T1000 (cell line): ENCODE measurements at regions not wholly inside any gene's neighbourhood (a gene's known extent, or its start where the extent isn't known, plus 50 kb on each side); places are given as distances from the start of the nearest gene placed in this dataset.
"Not testable (repeated sequence)": the region's sequence is repeated elsewhere in the genome, so short reads cannot be mapped to it uniquely, and the experiment has no call there.

ENCODE experiments used
- DNase-seq: peaks from one replicate; lab custom pipeline; 2025; ENCODE audit warnings: mixed read lengths; lab: John Stamatoyannopoulos, UW

DNA sequence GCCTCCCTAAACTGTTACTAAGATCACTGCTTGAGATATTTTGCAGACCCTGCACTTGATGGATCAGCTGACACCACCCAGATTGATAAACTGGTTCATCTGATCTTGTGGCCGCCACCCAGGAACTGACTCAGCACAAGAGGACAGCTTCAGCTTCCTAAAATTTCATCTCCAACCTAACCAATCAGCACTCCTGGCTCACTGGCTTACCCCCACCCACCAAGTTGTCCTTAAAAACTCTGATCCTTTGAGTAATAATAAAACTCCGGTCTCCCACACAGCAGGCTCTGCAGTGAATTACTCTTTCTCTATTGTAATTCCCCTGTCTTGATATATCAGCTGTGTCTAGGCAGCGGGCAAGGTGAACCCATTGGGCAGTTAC, 174.8 kb downstream of the UTP18 start:
- DNase-seq, result no peak

DNA sequence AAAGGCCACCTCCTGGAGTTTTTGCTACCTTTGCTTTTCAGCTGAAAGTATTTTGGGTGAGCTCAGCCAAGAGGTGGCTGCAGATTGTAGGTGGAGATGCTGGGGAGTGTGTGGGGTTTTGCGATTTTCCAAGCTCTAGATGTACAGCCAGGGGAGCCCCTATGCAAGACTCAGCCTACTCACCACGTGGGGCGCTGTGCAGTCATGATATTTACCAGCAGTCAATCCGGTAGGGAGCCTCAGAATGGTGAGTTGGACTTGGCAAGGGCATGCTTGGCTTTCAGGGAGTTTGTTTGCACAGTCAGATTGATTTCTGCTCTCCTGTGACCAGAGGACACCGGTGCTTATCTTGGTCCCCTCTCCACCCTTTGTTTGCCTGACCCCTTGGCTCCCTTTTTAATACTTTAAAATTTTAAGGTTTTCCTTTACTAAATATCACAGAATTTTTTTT, 175.3 kb downstream of the UTP18 start:
- no peak for DNase-seq

DNA sequence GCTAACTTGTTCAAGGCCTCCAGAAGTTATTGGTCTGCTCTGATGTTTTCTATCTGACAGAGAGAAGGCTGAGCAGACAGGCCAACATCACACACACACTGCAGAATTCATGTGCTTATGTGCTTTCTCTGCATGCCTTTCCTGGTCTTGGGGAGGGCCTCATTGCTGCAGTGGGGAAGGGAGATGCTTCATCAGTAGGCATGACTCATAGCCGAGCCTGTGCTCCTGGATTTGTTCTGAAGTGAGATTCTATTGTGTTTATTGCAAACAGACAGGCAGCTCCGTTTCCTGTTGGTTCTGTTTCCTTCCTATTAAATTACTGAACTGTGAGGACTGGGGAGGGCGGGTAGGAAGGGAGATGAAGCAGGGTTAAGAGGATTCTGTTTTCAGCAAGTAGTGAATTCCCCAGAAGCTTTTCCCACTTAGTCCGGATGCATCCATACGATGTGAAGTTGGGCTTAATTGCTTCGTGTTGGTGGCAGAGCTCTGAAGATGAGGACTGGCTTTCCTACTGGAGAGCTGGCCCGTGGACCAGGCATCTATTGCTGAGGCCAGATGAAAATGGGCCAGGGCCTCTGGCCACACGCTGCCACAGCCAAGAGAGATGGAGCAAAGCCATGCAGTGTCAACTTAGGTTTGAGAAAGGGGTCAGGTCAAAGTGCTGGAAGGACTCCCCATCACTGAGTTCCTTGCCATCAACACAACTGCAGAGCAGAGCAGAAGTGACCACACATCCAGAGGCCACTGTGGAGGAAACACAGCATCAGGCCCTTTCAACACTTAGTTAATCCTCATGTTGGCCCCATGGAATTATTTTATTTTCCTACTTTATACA, 179.3 kb downstream of the UTP18 start:
- DNase-seq, result no peak

DNA sequence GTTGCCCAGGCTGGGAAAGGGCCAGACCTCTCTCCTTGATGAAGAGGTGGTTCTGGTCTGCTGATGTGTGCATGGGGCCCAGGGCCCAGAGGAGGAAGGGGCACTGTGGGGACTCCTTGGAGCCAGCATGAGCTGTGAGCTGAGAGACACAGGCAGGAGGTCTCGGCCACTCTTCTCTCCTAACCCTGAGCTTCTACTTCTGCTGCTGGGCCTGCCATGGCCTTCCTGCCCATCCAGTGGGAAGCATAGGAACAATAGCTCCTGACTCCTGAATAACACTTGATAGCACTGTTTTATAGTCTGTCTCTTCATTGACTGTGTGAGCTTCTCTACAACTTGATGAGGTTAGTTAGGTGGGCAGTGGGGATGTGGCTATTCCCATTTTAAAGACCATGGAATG, 181.1 kb downstream of the UTP18 start:
- DNase-seq, result no peak

GRCh38 chr17:51442088-51442865, 181.9 kb downstream of the UTP18 start:
- DNase-seq, result no peak

GRCh38 chr17:51443646-51444045, 183.3 kb downstream of the UTP18 start:
- no peak for DNase-seq

DNA sequence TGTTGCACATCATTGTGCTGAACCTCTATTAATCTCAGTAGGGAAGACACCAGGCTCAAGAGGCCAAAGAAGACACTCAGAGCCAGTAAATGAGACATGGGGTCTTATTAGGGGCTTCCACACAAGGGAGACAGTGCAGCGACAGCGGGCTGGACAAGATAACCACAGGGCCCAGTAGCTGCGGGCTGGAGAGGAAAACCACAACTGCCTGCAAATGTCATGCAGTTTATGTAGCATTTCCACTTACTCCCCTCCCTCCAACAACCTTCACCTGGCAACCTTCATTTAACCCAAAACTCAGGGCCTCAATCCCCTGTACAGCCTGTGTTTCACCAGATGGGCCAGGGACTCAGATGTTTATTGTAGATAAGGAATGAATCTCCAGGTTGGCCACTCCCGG, 185.6 kb downstream of the UTP18 start:
- no peak for DNase-seq

DNA sequence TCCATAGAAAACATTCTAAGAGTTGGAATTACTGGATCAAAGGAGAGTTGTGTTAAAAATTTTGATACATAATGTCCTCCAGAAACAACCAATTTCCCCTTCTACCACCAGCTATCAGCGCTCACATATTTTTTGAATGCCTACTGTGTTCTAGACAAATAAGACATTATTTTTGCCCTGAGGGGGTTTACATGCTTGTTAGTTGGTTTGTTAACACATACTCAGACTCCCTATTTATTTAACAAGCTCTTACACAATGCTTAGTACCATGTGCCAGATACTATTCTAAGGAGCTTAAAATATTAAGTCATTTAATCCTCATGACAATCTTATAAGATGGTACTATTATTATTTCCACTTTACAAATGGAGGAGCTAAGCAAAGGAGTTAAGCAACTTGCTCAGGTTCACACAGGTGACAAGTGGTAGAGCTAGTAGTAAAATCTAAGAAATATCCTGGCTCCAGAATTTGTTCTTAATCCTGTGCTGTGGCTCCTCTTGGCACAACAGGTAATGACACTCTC, 194.2 kb downstream of the UTP18 start:
- DNase-seq, result no peak

DNA sequence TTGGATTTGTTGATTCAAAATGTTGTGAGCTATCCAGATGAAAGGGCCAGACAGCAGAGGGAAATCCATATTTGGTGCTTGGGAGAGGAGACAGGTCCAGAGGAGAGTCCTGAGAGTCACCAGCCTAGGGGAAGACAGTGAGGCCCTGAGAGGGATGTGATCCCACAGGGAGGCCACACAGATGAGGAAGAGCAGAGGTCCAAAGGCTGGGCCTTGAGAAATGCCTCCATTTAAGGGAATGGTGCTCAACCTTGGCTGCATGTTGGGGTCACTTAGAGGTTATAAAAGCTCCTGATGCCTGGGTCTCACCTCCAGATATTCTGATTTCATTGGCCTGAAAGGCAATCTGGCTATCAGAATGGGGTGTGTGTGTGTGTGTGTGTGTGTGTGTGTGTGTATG, 194.9 kb downstream of the UTP18 start:
- DNase-seq, result no peak

DNA sequence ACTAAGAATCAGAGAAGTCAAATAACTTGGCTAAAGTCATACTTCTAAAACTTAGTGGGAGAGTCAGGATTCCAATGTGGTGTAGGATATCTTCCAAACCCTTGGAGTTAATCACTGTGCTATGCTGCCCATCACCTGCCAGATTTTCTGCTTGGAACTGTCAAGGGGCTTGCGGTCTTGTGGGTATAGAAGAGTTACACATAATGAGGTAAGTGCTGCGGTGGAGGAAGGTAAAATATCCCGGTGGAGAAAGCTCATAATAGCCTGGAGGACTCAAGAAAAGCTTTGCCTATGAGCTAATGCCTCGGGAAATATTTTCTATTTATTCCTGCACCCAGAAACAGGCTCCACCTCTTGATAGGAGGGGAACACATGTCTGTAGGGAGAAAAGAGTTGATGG, 195.6 kb downstream of the UTP18 start:
- peak; percentile 16 for DNase-seq

- no peak for DNase-seq
Measured at GRCh38 chr17:51456942-51457341, 196.6 kb downstream of the UTP18 start.

- DNase-seq, result no peak
Measured at GRCh38 chr17:51461578-51462004, 201.2 kb downstream of the UTP18 start.

DNA sequence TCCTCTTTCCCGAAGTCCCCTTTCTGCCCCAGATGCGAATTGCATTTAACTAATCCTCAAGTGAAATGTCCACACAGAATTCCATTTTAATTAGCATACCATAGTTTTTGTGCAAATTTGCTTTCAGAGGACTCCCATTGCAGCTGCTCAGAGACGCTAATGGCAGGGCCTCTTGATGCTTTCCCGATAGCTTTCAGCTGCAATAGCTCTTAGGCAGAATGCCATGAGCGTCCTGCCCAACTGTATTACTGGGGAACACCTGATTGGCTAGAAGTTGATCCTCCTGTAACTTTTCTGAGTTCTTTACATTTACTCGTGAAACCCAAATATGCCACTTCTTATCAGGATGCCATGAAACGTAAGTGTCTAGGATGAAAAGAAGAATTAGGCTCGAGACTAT, 203.0 kb downstream of the UTP18 start:
- no peak for DNase-seq

DNA sequence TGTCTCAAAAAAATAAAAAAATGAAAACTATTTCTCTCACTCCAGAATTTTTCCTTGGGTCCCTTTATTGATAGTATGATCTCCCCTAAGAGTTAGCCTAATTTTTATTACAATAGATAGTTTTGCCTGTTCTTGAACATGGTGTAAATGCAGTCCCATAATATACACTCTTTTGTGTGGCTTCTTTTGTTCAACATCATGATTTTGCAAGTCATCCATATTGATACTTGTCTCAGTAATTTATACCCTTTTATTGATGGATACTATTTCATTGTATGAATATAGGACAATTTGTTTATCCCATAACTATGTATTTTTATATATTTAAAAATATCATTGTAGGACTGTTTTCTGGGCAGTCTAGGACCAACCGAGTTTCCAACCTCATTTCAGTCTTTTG, 207.0 kb downstream of the UTP18 start:
- no peak for DNase-seq

DNA sequence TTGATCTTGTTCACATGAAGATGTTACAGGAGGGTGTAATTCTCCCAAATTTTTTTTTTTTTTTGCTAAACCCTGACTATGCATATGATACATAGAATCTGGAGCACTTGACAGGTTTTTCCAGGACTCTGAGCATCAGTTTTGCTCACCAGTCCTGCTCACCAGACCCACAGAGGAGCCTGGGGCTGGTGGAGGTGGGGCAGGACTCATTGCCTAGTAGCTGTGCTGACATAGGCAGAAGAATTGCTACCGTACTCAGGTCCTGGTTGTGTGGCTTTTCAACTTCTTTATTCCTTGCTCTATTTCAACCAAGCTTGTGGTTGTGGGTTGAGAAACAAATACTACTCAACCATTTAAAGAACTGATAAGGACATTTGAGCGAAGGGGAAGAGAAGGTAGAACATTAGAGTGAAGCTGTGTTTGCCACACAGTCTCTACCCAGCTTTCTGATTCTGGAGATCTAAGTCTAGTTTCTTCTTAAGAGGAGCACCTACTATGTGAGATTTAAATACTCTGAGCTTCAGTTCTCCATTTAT, 212.4 kb downstream of the UTP18 start:
- no peak for DNase-seq

- no peak for DNase-seq
Measured at GRCh38 chr17:51474764-51475163, 214.4 kb downstream of the UTP18 start.

- no peak for DNase-seq
Measured at GRCh38 chr17:51475730-51476129, 215.4 kb downstream of the UTP18 start.

GRCh38 chr17:51479303-51479702, 219.0 kb downstream of the UTP18 start:
- DNase-seq, result no peak

GRCh38 chr17:51481370-51481769, 221.0 kb downstream of the UTP18 start:
- no peak for DNase-seq

DNA sequence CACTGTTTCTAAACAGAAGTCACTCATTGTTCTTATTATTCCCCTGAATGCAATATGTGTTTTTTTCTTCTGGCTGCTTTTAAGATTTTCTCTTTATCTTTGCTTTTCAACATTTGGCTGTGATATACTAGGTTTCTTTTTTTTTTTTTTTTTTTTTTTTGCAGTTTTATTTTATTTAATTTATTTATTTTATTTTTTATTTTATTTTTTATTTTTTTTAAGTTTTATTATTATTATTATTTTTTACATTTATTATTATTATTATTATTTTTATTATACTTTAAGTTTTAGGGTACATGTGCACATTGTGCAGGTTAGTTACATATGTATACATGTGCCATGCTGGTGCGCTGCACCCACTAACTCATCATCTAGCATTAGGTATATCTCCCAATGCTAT, 221.9 kb downstream of the UTP18 start:
- not testable (repeated sequence) for DNase-seq

DNA sequence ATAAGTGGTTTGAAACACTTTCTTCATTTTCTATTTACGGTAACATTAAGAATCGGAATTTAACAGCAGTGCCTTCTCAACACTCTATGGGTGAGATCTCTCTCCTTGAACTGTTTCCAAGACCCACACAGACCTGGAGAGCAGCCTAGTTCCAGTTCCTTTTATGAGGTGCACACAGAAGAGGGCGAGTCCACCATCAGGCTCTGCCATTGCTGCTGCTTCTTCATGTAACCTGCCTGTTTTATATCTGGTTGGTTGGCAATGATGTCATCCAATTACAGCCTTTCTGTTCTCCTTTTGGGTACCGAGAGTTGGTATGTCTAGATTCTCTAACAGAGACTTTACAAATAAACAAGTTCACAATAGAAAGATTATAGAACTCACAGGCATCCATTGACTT, 225.7 kb downstream of the UTP18 start:
- no peak for DNase-seq

GRCh38 chr17:51486885-51487520, 226.7 kb downstream of the UTP18 start:
- no peak for DNase-seq
